IMR-90 (cell line): ENCODE measurements at regions not wholly inside any gene's neighbourhood (a gene's known extent, or its start where the extent isn't known, plus 50 kb on each side); places are given as distances from the start of the nearest gene placed in this dataset.

Source experiments
- ATAC-seq: fragments of 200-7000 bp; cut with Tn5 transposase; 2 replicates; pipeline ENCODE4 v1.9.1; 2020; ENCODE audit warnings: low read depth, mild to moderate bottlenecking, moderate library complexity
- BruUV-seq: library from RNA; stranded (reverse); fragments of 400-500 nt; replicated peaks from 2 replicates; lab custom pipeline; 2021; lab: Mats Ljungman, UMichigan
- CTCF ChIA-PET: fragments of 300-600 bp; formaldehyde crosslinking; extraction: SDS; loops from one replicate; lab custom pipeline; 2021; ENCODE audit warnings: antibody characterized with exemption; lab: Yijun Ruan, JAX
- POLR2A ChIA-PET: fragments of 300-600 bp; sonication (Branson Sonifier 250); formaldehyde crosslinking; loops from one replicate; lab custom pipeline; 2022; ENCODE audit warnings: antibody characterized with exemption; ENCODE audit not compliant: unreplicated experiment; lab: Charles Lee
- DNase-seq: peaks from one replicate; pipeline ENCODE4 v3.0.0; 2013
- H2AFZ ChIP-seq: replicated peaks from 2 replicates; pipeline ENCODE3; 2013; ENCODE audit warnings: low read length, mild to moderate bottlenecking; ENCODE audit not compliant: poor library complexity
- H2AK5ac ChIP-seq: 2 replicates; pipeline ENCODE4 v1.6.1; 2013; ENCODE audit warnings: low read depth, low read length, inconsistent platforms
- H2AK9ac ChIP-seq: replicated peaks from 2 replicates; pipeline ENCODE3; 2013; ENCODE audit warnings: mild to moderate bottlenecking, low read depth, low read length, moderate library complexity; ENCODE audit not compliant: poor library complexity
- H2BK120ac ChIP-seq: 2 replicates; pipeline ENCODE4 v1.6.1; 2013; ENCODE audit warnings: low read depth, low read length, inconsistent platforms
- H2BK15ac ChIP-seq: 3 replicates; pipeline ENCODE4 v1.6.1; 2013; ENCODE audit warnings: low read depth, low read length, inconsistent platforms
- H2BK20ac ChIP-seq: 2 replicates; pipeline ENCODE4 v1.6.1; 2013; ENCODE audit warnings: low read depth, mild to moderate bottlenecking, inconsistent platforms, low read length, moderate library complexity
- H2BK5ac ChIP-seq: 2 replicates; pipeline ENCODE4 v1.6.1; 2013; ENCODE audit warnings: mild to moderate bottlenecking, low read depth, low read length, inconsistent platforms; ENCODE audit not compliant: poor library complexity, severe bottlenecking
- H3K14ac ChIP-seq: replicated peaks from 2 replicates; pipeline ENCODE4 v1.6.1; 2013; ENCODE audit warnings: low read depth, low read length, inconsistent platforms
- H3K18ac ChIP-seq: 2 replicates; pipeline ENCODE4 v1.6.1; 2013; ENCODE audit warnings: low read depth, low read length, control low read depth
- H3K23ac ChIP-seq: 2 replicates; pipeline ENCODE4 v1.6.1; 2013; ENCODE audit warnings: low read depth, low read length, inconsistent platforms
- H3K27ac ChIP-seq: 2 replicates; pipeline ENCODE4 v1.5.1; 2013; ENCODE audit warnings: mild to moderate bottlenecking, control low read depth, low read length; ENCODE audit not compliant: insufficient read depth
- H3K27me3 ChIP-seq: 2 replicates; pipeline ENCODE4 v1.6.1; 2013; ENCODE audit warnings: low read length; ENCODE audit not compliant: control insufficient read depth, insufficient read depth
- H3K36me3 ChIP-seq: 2 replicates; pipeline ENCODE4 v1.6.1; 2013; ENCODE audit warnings: low read length, mixed read lengths; ENCODE audit not compliant: control insufficient read depth, insufficient read depth
- H3K4ac ChIP-seq: 2 replicates; pipeline ENCODE4 v1.6.1; 2013; ENCODE audit warnings: low read depth, low read length, inconsistent platforms
- H3K4me1 ChIP-seq: 2 replicates; pipeline ENCODE4 v1.6.1; 2013; ENCODE audit warnings: low read length, mixed read lengths; ENCODE audit not compliant: control insufficient read depth, insufficient read depth
- H3K4me2 ChIP-seq: 2 replicates; pipeline ENCODE4 v1.6.1; 2013; ENCODE audit warnings: low read depth, mild to moderate bottlenecking, control low read depth, low read length, moderate library complexity
- H3K4me3 ChIP-seq: 2 replicates; pipeline ENCODE4 v1.5.1; 2013; ENCODE audit warnings: low read depth, mild to moderate bottlenecking, control low read depth, low read length, moderate library complexity; ENCODE audit not compliant: insufficient read depth
- H3K56ac ChIP-seq: 2 replicates; pipeline ENCODE4 v1.6.1; 2013; ENCODE audit warnings: low read length, inconsistent platforms; ENCODE audit not compliant: insufficient read depth; ENCODE audit errors: extremely low read depth
- H3K79me1 ChIP-seq, 2 experiments: 2 replicates each; pipeline ENCODE4 v1.6.1; 2013; ENCODE audit warnings: low read length in 2 of 2, inconsistent platforms in 1 of 2, low read depth in 1 of 2
- H3K9ac ChIP-seq: 2 replicates; pipeline ENCODE4 v1.6.1; 2013; ENCODE audit warnings: low read depth, low read length, control low read depth
- H3K9me1 ChIP-seq: 2 replicates; pipeline ENCODE4 v1.6.1; 2013; ENCODE audit warnings: low read length, inconsistent platforms; ENCODE audit not compliant: insufficient read depth
- H3K9me3 ChIP-seq: 2 replicates; pipeline ENCODE4 v1.6.1; 2013; ENCODE audit warnings: low read length; ENCODE audit not compliant: control insufficient read depth, insufficient read depth
- H4K20me1 ChIP-seq: 2 replicates; pipeline ENCODE4 v1.6.1; 2013; ENCODE audit warnings: low read length, inconsistent platforms; ENCODE audit not compliant: insufficient read depth
- H4K5ac ChIP-seq: 2 replicates; pipeline ENCODE4 v1.6.1; 2013; ENCODE audit warnings: mild to moderate bottlenecking, low read depth, low read length, control low read depth
- H4K8ac ChIP-seq, 2 experiments: 2 replicates each; pipeline ENCODE4 v1.6.1; 2013; ENCODE audit warnings: low read depth in 2 of 2, low read length in 2 of 2, control low read depth in 1 of 2, inconsistent platforms in 1 of 2
- H4K91ac ChIP-seq: 2 replicates; pipeline ENCODE4 v1.6.1; 2013; ENCODE audit warnings: low read depth, low read length, inconsistent platforms; ENCODE audit not compliant: insufficient read depth
- BHLHE40 ChIP-seq: fragments of 150-350 bp; IDR thresholded peaks from 2 replicates; pipeline ENCODE4 v1.6.1; 2016; ENCODE audit warnings: mild to moderate bottlenecking, low read depth, low read length
- CEBPB ChIP-seq: IDR thresholded peaks from 2 replicates; pipeline ENCODE4 v1.6.1; 2012; ENCODE audit warnings: low read depth, low read length, improper control_type of control experiment
- CHD1 ChIP-seq: IDR thresholded peaks from 2 replicates; pipeline ENCODE4 v1.6.1; 2012; ENCODE audit warnings: low read depth, low read length, improper control_type of control experiment
- ELK1 ChIP-seq: fragments of 150-350 bp; IDR thresholded peaks from 2 replicates; pipeline ENCODE4 v1.6.1; 2016; ENCODE audit warnings: low read depth, mild to moderate bottlenecking, low read length, moderate library complexity, borderline replicate concordance
- FOS ChIP-seq: fragments of 150-350 bp; IDR thresholded peaks from 2 replicates; pipeline ENCODE4 v1.6.1; 2016; ENCODE audit warnings: low read depth, low read length
- MAFK ChIP-seq: IDR thresholded peaks from 2 replicates; pipeline ENCODE4 v1.6.1; 2012; ENCODE audit warnings: low read depth, low read length, improper control_type of control experiment
- MAZ ChIP-seq: IDR thresholded peaks from 2 replicates; pipeline ENCODE4 v1.6.1; 2012; ENCODE audit warnings: low read depth, mild to moderate bottlenecking, low read length, improper control_type of control experiment, moderate library complexity, borderline replicate concordance
- MXI1 ChIP-seq: IDR thresholded peaks from 2 replicates; pipeline ENCODE4 v1.6.1; 2012; ENCODE audit warnings: low read depth, mild to moderate bottlenecking, low read length, moderate library complexity, borderline replicate concordance
- NFE2L2 ChIP-seq: fragments of 150-350 bp; IDR thresholded peaks from 2 replicates; pipeline ENCODE4 v1.6.1; 2016; ENCODE audit warnings: low read depth, mild to moderate bottlenecking, low read length
- POLR2A ChIP-seq: IDR thresholded peaks from 2 replicates; pipeline ENCODE4 v1.6.1; 2012; ENCODE audit warnings: mild to moderate bottlenecking, low read depth, low read length
- RAD21 ChIP-seq: IDR thresholded peaks from 2 replicates; pipeline ENCODE4 v1.6.1; 2012; ENCODE audit warnings: low read length, improper control_type of control experiment
- WGBS, 2 experiments: methylation state at CpG; one replicate each; pipeline versions ENCODE4 v1.1.5 to v1.1.7; 2013; ENCODE audit warnings: missing lambda C conversion rate in 2 of 2; ENCODE audit not compliant: insufficient read length in 1 of 2; ENCODE audit errors: extremely low coverage in 2 of 2; 5-methylcytosine and 5-hydroxymethylcytosine counted together
- dilution Hi-C: fragments of 300-500 bp; cut with HindIII; formaldehyde crosslinking; loops from one replicate; pipeline ENCODE4 v1.14.3; 2018; ENCODE audit warnings: low sequenced_read_pairs; ENCODE audit not compliant: unreplicated experiment
- in situ Hi-C: fragments of 300-500 bp; cut with MboI; formaldehyde crosslinking; loops from 3 replicates; pipeline ENCODE4 v1.14.3; 2019; ENCODE audit warnings: low sequenced_read_pairs, inconsistent platforms, mixed read lengths
- intact Hi-C: fragments of 100-400 bp; cut with micrococcal nuclease; formaldehyde crosslinking; loops from 2 replicates; pipeline ENCODE4 v1.10.0; 2022
- TF ChIP-seq, protein P1 (sequence below): conservative IDR thresholded peaks from 2 replicates; pipeline ENCODE4 v1.5.1; 2012; ENCODE audit warnings: mild to moderate bottlenecking, low read depth, low read length, improper control_type of control experiment
- TF ChIP-seq, protein P2 (sequence below): fragments of 150-350 bp; IDR thresholded peaks from 2 replicates; pipeline ENCODE4 v1.6.1; 2017; ENCODE audit warnings: mild to moderate bottlenecking, antibody characterized with exemption, low read length, low read depth

DNA sequence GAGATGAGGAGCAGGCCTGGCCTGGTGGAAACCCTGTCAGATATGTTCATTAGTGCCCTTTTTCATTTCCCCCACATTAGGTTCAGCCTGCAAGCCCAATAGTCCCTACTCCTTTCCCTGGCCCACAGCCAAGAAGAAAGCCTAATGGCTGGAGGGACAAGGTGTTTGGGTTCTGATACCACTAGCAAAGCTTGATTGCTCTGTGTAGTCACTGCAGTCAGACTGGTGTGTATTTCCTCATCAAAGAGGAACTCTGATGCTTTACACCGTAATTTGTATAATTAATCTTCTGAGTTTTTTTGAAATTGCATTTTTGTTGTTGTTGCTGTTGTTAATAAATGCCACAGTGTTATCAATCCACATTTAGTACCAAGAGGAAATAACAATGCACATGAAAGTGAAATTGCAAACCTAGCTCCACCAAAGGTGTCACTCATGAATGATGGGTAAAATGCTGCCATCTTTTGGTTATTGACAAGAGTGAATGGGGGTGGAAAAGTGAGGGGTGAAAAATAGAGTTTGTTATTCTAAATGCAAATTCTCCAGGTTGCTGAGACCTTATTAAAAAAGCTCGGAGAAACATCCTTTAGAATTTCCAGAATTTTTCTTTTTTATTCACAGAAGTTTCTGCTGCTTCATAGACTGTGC lies 320.2 kb upstream of the POU3F2 start:
- ChIA-PET CTCF (no interaction called here), POLR2A (no interaction called here)
- H3K27me3 ChIP-seq: no peaks in the 10 kb centered on the region
- no peaks in the 10 kb centered on the region for H4K20me1 ChIP-seq
- no peaks in the 10 kb centered on the region for H3K79me1 ChIP-seq
- H3K4ac ChIP-seq: no peak overlapping the region
- no peak overlapping the region for H2AK9ac ChIP-seq
- H4K91ac ChIP-seq: no peak overlapping the region
- H3K23ac ChIP-seq: no peak overlapping the region
- no peaks in the 10 kb centered on the region for H3K36me3 ChIP-seq
- TF ChIP-seq, protein P1, sequence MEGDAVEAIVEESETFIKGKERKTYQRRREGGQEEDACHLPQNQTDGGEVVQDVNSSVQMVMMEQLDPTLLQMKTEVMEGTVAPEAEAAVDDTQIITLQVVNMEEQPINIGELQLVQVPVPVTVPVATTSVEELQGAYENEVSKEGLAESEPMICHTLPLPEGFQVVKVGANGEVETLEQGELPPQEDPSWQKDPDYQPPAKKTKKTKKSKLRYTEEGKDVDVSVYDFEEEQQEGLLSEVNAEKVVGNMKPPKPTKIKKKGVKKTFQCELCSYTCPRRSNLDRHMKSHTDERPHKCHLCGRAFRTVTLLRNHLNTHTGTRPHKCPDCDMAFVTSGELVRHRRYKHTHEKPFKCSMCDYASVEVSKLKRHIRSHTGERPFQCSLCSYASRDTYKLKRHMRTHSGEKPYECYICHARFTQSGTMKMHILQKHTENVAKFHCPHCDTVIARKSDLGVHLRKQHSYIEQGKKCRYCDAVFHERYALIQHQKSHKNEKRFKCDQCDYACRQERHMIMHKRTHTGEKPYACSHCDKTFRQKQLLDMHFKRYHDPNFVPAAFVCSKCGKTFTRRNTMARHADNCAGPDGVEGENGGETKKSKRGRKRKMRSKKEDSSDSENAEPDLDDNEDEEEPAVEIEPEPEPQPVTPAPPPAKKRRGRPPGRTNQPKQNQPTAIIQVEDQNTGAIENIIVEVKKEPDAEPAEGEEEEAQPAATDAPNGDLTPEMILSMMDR: no peak
- no peak for TF ChIP-seq BHLHE40
- TF ChIP-seq, protein P2, sequence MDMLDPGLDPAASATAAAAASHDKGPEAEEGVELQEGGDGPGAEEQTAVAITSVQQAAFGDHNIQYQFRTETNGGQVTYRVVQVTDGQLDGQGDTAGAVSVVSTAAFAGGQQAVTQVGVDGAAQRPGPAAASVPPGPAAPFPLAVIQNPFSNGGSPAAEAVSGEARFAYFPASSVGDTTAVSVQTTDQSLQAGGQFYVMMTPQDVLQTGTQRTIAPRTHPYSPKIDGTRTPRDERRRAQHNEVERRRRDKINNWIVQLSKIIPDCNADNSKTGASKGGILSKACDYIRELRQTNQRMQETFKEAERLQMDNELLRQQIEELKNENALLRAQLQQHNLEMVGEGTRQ: no peak
- TF ChIP-seq RAD21: no peak
- TF ChIP-seq CEBPB: no peak
- no peak for TF ChIP-seq MAZ
- no peak for TF ChIP-seq ELK1
- TF ChIP-seq FOS: no peak
- no peak for TF ChIP-seq NFE2L2
- no peak for TF ChIP-seq MXI1
- TF ChIP-seq CHD1: no peak
- TF ChIP-seq POLR2A: no peak
- no peak for TF ChIP-seq MAFK
- in situ Hi-C loops (no loop called here), intact Hi-C loops (no loop called here), dilution Hi-C loops (no loop called here)
- H3K9me1 ChIP-seq: no peaks in the 10 kb centered on the region
- no peak overlapping the region for H2BK5ac ChIP-seq
- no peak overlapping the region for H3K4me2 ChIP-seq
- DNase-seq (no peak), ATAC-seq (no peak)
- H3K27ac ChIP-seq: no peak overlapping the region
- no peak overlapping the region for H2BK120ac ChIP-seq
- no TSS peak for BruUV-seq
- no peak overlapping the region for H3K56ac ChIP-seq
- H4K5ac ChIP-seq: no peak overlapping the region
- no peak overlapping the region for H3K4me3 ChIP-seq
- no peak overlapping the region for H3K9ac ChIP-seq
- H2AK5ac ChIP-seq: no peak overlapping the region
- no peaks in the 10 kb centered on the region for H3K4me1 ChIP-seq
- no peak overlapping the region for H2BK15ac ChIP-seq
- H4K8ac ChIP-seq: no peak overlapping the region
- H3K14ac ChIP-seq: no peak overlapping the region
- H2AFZ ChIP-seq: no peak overlapping the region
- H3K18ac ChIP-seq: no peak overlapping the region
- no peak overlapping the region for H2BK20ac ChIP-seq
- H3K9me3 ChIP-seq: peaks cover 5% of the 10 kb centered on the region; the same call in 1 of the 2 replicates
- WGBS, 2 experiments: no CpG with 5 or more reads among the region's 2 CpGs
